ENCODE measurements at regions not wholly inside any gene's neighbourhood (a gene's known extent, or its start where the extent isn't known, plus 50 kb on each side); places are given as distances from the start of the nearest gene placed in this dataset.

GRCh38 chr15:38048001-38048455, 113.6 kb downstream of the TMCO5A start:
- ChIA-PET POLR2A (ENCODE audit: partially characterized antibody) (no interaction called here), CTCF (ENCODE audit: partially characterized antibody) (no interaction called here)
- H3K36me3 ChIP-seq (ENCODE audit: insufficient read depth, low read length): no peaks in the 10 kb centered on the region
- no peak overlapping the region for H3K4me3 Mint-ChIP-seq
- H3K4me1 ChIP-seq (ENCODE audit: insufficient read depth, low read length): no peaks in the 10 kb centered on the region
- no peaks in the 10 kb centered on the region for H3K4me1 Mint-ChIP-seq
- H3K27me3 Mint-ChIP-seq: no peaks in the 10 kb centered on the region
- H3K27me3 ChIP-seq (ENCODE audit: insufficient read depth, low read length): no peaks in the 10 kb centered on the region
- H3K9me3 Mint-ChIP-seq: peaks cover 0 to 2% (median 0%) of the 10 kb centered on the region in 8 donors
- H3K9me3 ChIP-seq (ENCODE audit: control insufficient read depth in 1 of 2, low read length in 2 of 2): no peaks in the 10 kb centered on the region
- H3K4me3 ChIP-seq (ENCODE audit: low read length in 2 of 2): no peak overlapping the region
- no peak overlapping the region for H3K27ac Mint-ChIP-seq
- H3K27ac ChIP-seq (ENCODE audit: low read depth, low read length): no peak overlapping the region
- H3K36me3 Mint-ChIP-seq: no peaks in the 10 kb centered on the region
- intact Hi-C loops (cut with micrococcal nuclease): no loop called here
- no peak for DNase-seq

- intact Hi-C loops (cut with micrococcal nuclease): no loop called here
- Histone ChIP-seq H3K4me1 (ENCODE audit: insufficient read depth, low read length) (no peaks in the 10 kb centered on the region), H3K27ac (ENCODE audit: low read depth, low read length) (no peak overlapping the region), H3K4me3 (ENCODE audit: low read length in 2 of 2) (no peak overlapping the region), H3K36me3 (ENCODE audit: insufficient read depth, low read length) (no peaks in the 10 kb centered on the region), H3K27me3 (ENCODE audit: insufficient read depth, low read length) (no peaks in the 10 kb centered on the region), H3K9me3 (ENCODE audit: control insufficient read depth in 1 of 2, low read length in 2 of 2) (no peaks in the 10 kb centered on the region)
- CTCF ChIA-PET (ENCODE audit: partially characterized antibody): no interaction called here
- no peak overlapping the region for H3K4me3 Mint-ChIP-seq
- H3K27ac Mint-ChIP-seq: no peak overlapping the region
- POLR2A ChIA-PET (ENCODE audit: partially characterized antibody): no interaction called here
- no peak for DNase-seq
- no peaks in the 10 kb centered on the region for H3K36me3 Mint-ChIP-seq
- H3K4me1 Mint-ChIP-seq: no peaks in the 10 kb centered on the region
- no peaks in the 10 kb centered on the region for H3K27me3 Mint-ChIP-seq
- peaks cover 0 to 2% (median 0%) of the 10 kb centered on the region in 8 donors for H3K9me3 Mint-ChIP-seq
These were observed 115.5 kb downstream of the TMCO5A start for GRCh38 chr15:38049891-38050290.

GRCh38 chr15:38050529-38051448, 116.3 kb downstream of the TMCO5A start:
- DNase-seq: no peak
- CTCF ChIA-PET (ENCODE audit: partially characterized antibody): interaction anchor here (0.7 to 1.0 kb wide), 2 partner anchors 10 to 14 kb away, joined by 3 read pairs; no protein-coding TSS in a partner anchor
- H3K4me3 ChIP-seq (ENCODE audit: low read length in 2 of 2): no peak overlapping the region
- Mint-ChIP-seq H3K27ac (no peak overlapping the region), H3K36me3 (no peaks in the 10 kb centered on the region), H3K4me3 (no peak overlapping the region), H3K9me3 (peaks cover 0 to 2% (median 0%) of the 10 kb centered on the region in 8 donors), H3K27me3 (no peaks in the 10 kb centered on the region), H3K4me1 (no peaks in the 10 kb centered on the region)
- H3K36me3 ChIP-seq (ENCODE audit: insufficient read depth, low read length): no peaks in the 10 kb centered on the region
- H3K9me3 ChIP-seq (ENCODE audit: control insufficient read depth in 1 of 2, low read length in 2 of 2): no peaks in the 10 kb centered on the region
- H3K27ac ChIP-seq (ENCODE audit: low read depth, low read length): no peak overlapping the region
- no peaks in the 10 kb centered on the region for H3K4me1 ChIP-seq (ENCODE audit: insufficient read depth, low read length)
- POLR2A ChIA-PET (ENCODE audit: partially characterized antibody): no interaction called here
- H3K27me3 ChIP-seq (ENCODE audit: insufficient read depth, low read length): no peaks in the 10 kb centered on the region
- intact Hi-C loops (cut with micrococcal nuclease): no loop called here

- H3K4me3 Mint-ChIP-seq: no peak overlapping the region
- H3K27ac Mint-ChIP-seq: no peak overlapping the region
These were observed 118.8 kb downstream of the TMCO5A start for GRCh38 chr15:38053205-38053604.

GRCh38 chr15:38053776-38054175, 119.3 kb downstream of the TMCO5A start:
- Mint-ChIP-seq H3K4me3 (no peak overlapping the region), H3K27ac (no peak overlapping the region), H3K36me3 (no peaks in the 10 kb centered on the region), H3K4me1 (peaks cover 0 to 1% (median under 1%) of the 10 kb centered on the region in 4 donors), H3K9me3 (peaks cover 0 to 2% (median under 1%) of the 10 kb centered on the region in 8 donors), H3K27me3 (peaks cover under 1 to 2% of the 10 kb centered on the region in 2 donors)
- Histone ChIP-seq H3K36me3 (ENCODE audit: insufficient read depth, low read length) (no peaks in the 10 kb centered on the region), H3K27ac (ENCODE audit: low read depth, low read length) (no peak overlapping the region), H3K4me1 (ENCODE audit: insufficient read depth, low read length) (no peaks in the 10 kb centered on the region), H3K27me3 (ENCODE audit: insufficient read depth, low read length) (no peaks in the 10 kb centered on the region), H3K9me3 (ENCODE audit: control insufficient read depth in 1 of 2, low read length in 2 of 2) (no peaks in the 10 kb centered on the region), H3K4me3 (ENCODE audit: low read length in 2 of 2) (no peak overlapping the region)
- no peak for DNase-seq
- ChIA-PET POLR2A (ENCODE audit: partially characterized antibody) (no interaction called here), CTCF (ENCODE audit: partially characterized antibody) (no interaction called here)
- intact Hi-C loops (cut with micrococcal nuclease): no loop called here

More at GRCh38 chr15:38053205-38053604, 118.8 kb downstream of the TMCO5A start:
- Histone ChIP-seq H3K36me3 (ENCODE audit: insufficient read depth, low read length) (no peaks in the 10 kb centered on the region), H3K4me3 (ENCODE audit: low read length in 2 of 2) (no peak overlapping the region), H3K9me3 (ENCODE audit: control insufficient read depth in 1 of 2, low read length in 2 of 2) (no peaks in the 10 kb centered on the region), H3K4me1 (ENCODE audit: insufficient read depth, low read length) (no peaks in the 10 kb centered on the region), H3K27ac (ENCODE audit: low read depth, low read length) (no peak overlapping the region), H3K27me3 (ENCODE audit: insufficient read depth, low read length) (no peaks in the 10 kb centered on the region)
- DNase-seq: no peak
- peaks cover 0 to 2% (median 0%) of the 10 kb centered on the region in 8 donors for H3K9me3 Mint-ChIP-seq
- no peaks in the 10 kb centered on the region for H3K36me3 Mint-ChIP-seq
- intact Hi-C loops (cut with micrococcal nuclease): no loop called here
- peaks cover 0 to 2% of the 10 kb centered on the region in 2 donors for H3K27me3 Mint-ChIP-seq
- ChIA-PET CTCF (ENCODE audit: partially characterized antibody) (no interaction called here), POLR2A (ENCODE audit: partially characterized antibody) (no interaction called here)
- H3K4me1 Mint-ChIP-seq: peaks cover 0 to 1% (median 0%) of the 10 kb centered on the region in 4 donors

GRCh38 chr15:38054488-38054887, 120.0 kb downstream of the TMCO5A start:
- intact Hi-C loops (cut with micrococcal nuclease): no loop called here
- Mint-ChIP-seq H3K36me3 (no peaks in the 10 kb centered on the region), H3K9me3 (peaks cover 0 to 2% (median 0%) of the 10 kb centered on the region in 8 donors), H3K27ac (no peak overlapping the region), H3K27me3 (peaks cover 1 to 2% of the 10 kb centered on the region in 2 donors), H3K4me3 (no peak overlapping the region), H3K4me1 (peaks cover 0 to 1% (median under 1%) of the 10 kb centered on the region in 4 donors)
- Histone ChIP-seq H3K36me3 (ENCODE audit: insufficient read depth, low read length) (no peaks in the 10 kb centered on the region), H3K4me3 (ENCODE audit: low read length in 2 of 2) (no peak overlapping the region), H3K27ac (ENCODE audit: low read depth, low read length) (no peak overlapping the region), H3K9me3 (ENCODE audit: control insufficient read depth in 1 of 2, low read length in 2 of 2) (no peaks in the 10 kb centered on the region), H3K4me1 (ENCODE audit: insufficient read depth, low read length) (no peaks in the 10 kb centered on the region), H3K27me3 (ENCODE audit: insufficient read depth, low read length) (no peaks in the 10 kb centered on the region)
- CTCF ChIA-PET (ENCODE audit: partially characterized antibody): no interaction called here
- POLR2A ChIA-PET (ENCODE audit: partially characterized antibody): no interaction called here
- DNase-seq: no peak

- Mint-ChIP-seq H3K27ac (peak overlapping the region in 1 of 7 donors; percentile 3), H3K4me1 (peaks cover 0 to 1% (median under 1%) of the 10 kb centered on the region in 4 donors), H3K4me3 (no peak overlapping the region), H3K9me3 (peaks cover 0 to 2% (median 0%) of the 10 kb centered on the region in 8 donors), H3K36me3 (no peaks in the 10 kb centered on the region), H3K27me3 (peaks cover 4 to 9% of the 10 kb centered on the region in 2 donors)
- H3K4me1 ChIP-seq (ENCODE audit: insufficient read depth, low read length): no peaks in the 10 kb centered on the region
- no peaks in the 10 kb centered on the region for H3K9me3 ChIP-seq (ENCODE audit: control insufficient read depth in 1 of 2, low read length in 2 of 2)
- CTCF ChIA-PET (ENCODE audit: partially characterized antibody): no interaction called here
- H3K36me3 ChIP-seq (ENCODE audit: insufficient read depth, low read length): no peaks in the 10 kb centered on the region
- H3K27ac ChIP-seq (ENCODE audit: low read depth, low read length): no peak overlapping the region
- POLR2A ChIA-PET (ENCODE audit: partially characterized antibody): no interaction called here
- no peak for DNase-seq
- intact Hi-C loops (cut with micrococcal nuclease): no loop called here
- no peaks in the 10 kb centered on the region for H3K27me3 ChIP-seq (ENCODE audit: insufficient read depth, low read length)
- no peak overlapping the region for H3K4me3 ChIP-seq (ENCODE audit: low read length in 2 of 2)
These were observed 124.2 kb downstream of the TMCO5A start for GRCh38 chr15:38058596-38059075.

Measured in CD4-positive, alpha-beta memory T cell (primary cell).